H1 (cell line): ENCODE measurements at regions not wholly inside any gene's neighbourhood (a gene's known extent, or its start where the extent isn't known, plus 50 kb on each side); places are given as distances from the start of the nearest gene placed in this dataset.

Experiments
- CTCF ChIA-PET: fragments of 300-600 bp; sonication (Branson Sonifier 250); formaldehyde crosslinking; loops from one replicate; lab custom pipeline; 2021; ENCODE audit not compliant: partially characterized antibody; lab: Charles Lee
- POLR2A ChIA-PET: fragments of 300-600 bp; sonication (Branson Sonifier 250); formaldehyde crosslinking; loops from one replicate; lab custom pipeline; 2021; ENCODE audit warnings: inconsistent platforms; ENCODE audit not compliant: partially characterized antibody; lab: Charles Lee
- DNase-seq, 2 experiments: peaks; one replicate each; pipeline versions ENCODE4 v3.0.0 to v3.0.0-alpha.2; 2010 to 2022; ENCODE audit warnings: low spot score in 2 of 2, low read depth in 1 of 2, mixed read lengths in 1 of 2
- FAIRE-seq: peaks from 2 replicates; lab custom pipeline; 2011; peaks lifted over from hg19 to GRCh38; lab: Jason Lieb, UNC
- H2AFZ ChIP-seq: 2 replicates; pipeline ENCODE4 v1.8.1; 2012; ENCODE audit warnings: low read length, inconsistent platforms
- H2AK5ac ChIP-seq: 2 replicates; pipeline ENCODE4 v1.6.1; 2013; ENCODE audit warnings: low read depth, low read length
- H2BK120ac ChIP-seq: replicated peaks from 2 replicates; pipeline ENCODE3; 2013; ENCODE audit warnings: low read depth, low read length, inconsistent platforms
- H2BK12ac ChIP-seq: 2 replicates; pipeline ENCODE4 v1.6.1; 2013; ENCODE audit warnings: low read depth, low read length
- H2BK15ac ChIP-seq: 2 replicates; pipeline ENCODE4 v1.6.1; 2013; ENCODE audit warnings: low read length
- H2BK20ac ChIP-seq: 2 replicates; pipeline ENCODE4 v1.6.1; 2013; ENCODE audit warnings: low read length
- H2BK5ac ChIP-seq: 2 replicates; pipeline ENCODE4 v1.6.1; 2013; ENCODE audit warnings: low read depth, low read length
- H3K14ac ChIP-seq: 2 replicates; pipeline ENCODE4 v1.6.1; 2013; ENCODE audit warnings: inconsistent platforms; ENCODE audit not compliant: insufficient read length
- H3K18ac ChIP-seq: 2 replicates; pipeline ENCODE4 v1.6.1; 2013; ENCODE audit warnings: low read length; ENCODE audit errors: extremely low read depth
- H3K23ac ChIP-seq: 2 replicates; pipeline ENCODE4 v1.6.1; 2013; ENCODE audit warnings: inconsistent platforms; ENCODE audit not compliant: insufficient read length
- H3K23me2 ChIP-seq: 2 replicates; pipeline ENCODE4 v1.6.1; 2013; ENCODE audit warnings: low read depth, low read length
- H3K27ac ChIP-seq: 2 replicates; pipeline ENCODE4 v1.6.1; 2011; ENCODE audit warnings: low read depth, low read length, inconsistent platforms
- H3K27me3 ChIP-seq, 4 experiments: replicated peaks in 1 of 4; 1 replicate in 1 of 4; 2 replicates in 3 of 4; pipeline versions ENCODE4 v1.6.1 to v1.8.1; 2011 to 2013; ENCODE audit warnings: low read length in 3 of 4, mild to moderate bottlenecking in 3 of 4, inconsistent platforms in 2 of 4, mixed read lengths in 2 of 4, moderate library complexity in 1 of 4; ENCODE audit not compliant: control insufficient read depth in 3 of 4, insufficient read depth in 3 of 4; ENCODE audit errors: extremely low read depth in 1 of 4
- H3K36me3 ChIP-seq, 4 experiments: 2 replicates each; pipeline versions ENCODE4 v1.6.1 to v1.8.1; 2011 to 2013; ENCODE audit warnings: mild to moderate bottlenecking in 4 of 4, low read length in 3 of 4, moderate library complexity in 2 of 4, control low read depth in 1 of 4, inconsistent platforms in 1 of 4; ENCODE audit not compliant: insufficient read depth in 4 of 4, control insufficient read depth in 2 of 4
- H3K4ac ChIP-seq: replicated peaks from 2 replicates; pipeline ENCODE3; 2013; ENCODE audit warnings: low read length, low read depth, mixed read lengths, inconsistent platforms; ENCODE audit not compliant: insufficient read length
- H3K4me1 ChIP-seq, 4 experiments: replicated peaks in 1 of 4; 1 replicate in 1 of 4; 2 replicates in 3 of 4; pipeline versions ENCODE4 v1.6.1 to v1.8.1; 2011 to 2013; ENCODE audit warnings: low read length in 3 of 4, inconsistent platforms in 2 of 4, mixed read lengths in 1 of 4; ENCODE audit not compliant: insufficient read depth in 4 of 4, control insufficient read depth in 3 of 4
- H3K4me2 ChIP-seq, 2 experiments: 2 replicates each; pipeline versions ENCODE4 v1.6.1 to v1.8.1; 2011 to 2013; ENCODE audit warnings: low read depth in 2 of 2, low read length in 2 of 2, control low read depth in 1 of 2, inconsistent platforms in 1 of 2, mild to moderate bottlenecking in 1 of 2; ENCODE audit not compliant: insufficient read depth in 1 of 2
- H3K4me3 ChIP-seq, 4 experiments: fragments of 200-600, 300-600 bp in 1 of 4; sonication (generic), shearing (Covaris generic), sonication (Bioruptor Twin) in 1 of 4; 2 replicates each; pipeline versions ENCODE4 v1.5.1 to v1.8.1; 2011 to 2016; ENCODE audit warnings: low read length in 4 of 4, low read depth in 3 of 4, control low read depth in 2 of 4, inconsistent platforms in 2 of 4, mild to moderate bottlenecking in 2 of 4, mixed read lengths in 1 of 4, moderate library complexity in 1 of 4; ENCODE audit not compliant: insufficient read depth in 2 of 4; ENCODE audit errors: extremely low read depth in 1 of 4
- H3K56ac ChIP-seq: replicated peaks from 2 replicates; pipeline ENCODE3; 2013; ENCODE audit warnings: low read depth, mild to moderate bottlenecking, mixed read lengths, low read length, inconsistent platforms; ENCODE audit not compliant: insufficient read length
- H3K79me1 ChIP-seq: 2 replicates; pipeline ENCODE4 v1.6.1; 2013; ENCODE audit warnings: low read depth, low read length, control low read depth
- H3K79me2 ChIP-seq, 2 experiments: 2 replicates each; pipeline versions ENCODE4 v1.6.1 to v1.8.1; 2012 to 2013; ENCODE audit warnings: low read length in 2 of 2, mild to moderate bottlenecking in 2 of 2, inconsistent platforms in 1 of 2; ENCODE audit not compliant: insufficient read depth in 2 of 2, control insufficient read depth in 1 of 2
- H3K9ac ChIP-seq, 4 experiments: replicated peaks in 1 of 4; 1 replicate in 1 of 4; 2 replicates in 3 of 4; pipeline versions ENCODE4 v1.6.1 to v1.8.1; 2011 to 2013; ENCODE audit warnings: low read depth in 3 of 4, low read length in 3 of 4, control low read depth in 2 of 4, mild to moderate bottlenecking in 2 of 4, moderate library complexity in 2 of 4, inconsistent platforms in 1 of 4; ENCODE audit errors: extremely low read depth in 1 of 4
- H3K9me3 ChIP-seq, 2 experiments: 2 replicates each; pipeline versions ENCODE4 v1.6.1 to v1.8.1; 2012 to 2013; ENCODE audit warnings: mild to moderate bottlenecking in 2 of 2, moderate library complexity in 2 of 2, control low read depth in 1 of 2, inconsistent platforms in 1 of 2, low read depth in 1 of 2, low read length in 1 of 2, mixed read lengths in 1 of 2; ENCODE audit not compliant: insufficient read depth in 2 of 2
- H4K20me1 ChIP-seq, 2 experiments: replicated peaks in 1 of 2; 2 replicates each; pipeline versions ENCODE3 to v1.8.1; 2011 to 2013; ENCODE audit warnings: inconsistent platforms in 2 of 2, low read length in 2 of 2, mild to moderate bottlenecking in 1 of 2; ENCODE audit not compliant: insufficient read depth in 2 of 2, control insufficient read depth in 1 of 2
- H4K5ac ChIP-seq: 2 replicates; pipeline ENCODE4 v1.6.1; 2013; ENCODE audit warnings: low read length, low read depth, mixed read lengths, inconsistent platforms; ENCODE audit not compliant: insufficient read length
- H4K8ac ChIP-seq: 2 replicates; pipeline ENCODE4 v1.8.0; 2013; ENCODE audit warnings: mild to moderate bottlenecking, moderate library complexity, low read length, inconsistent platforms; ENCODE audit not compliant: insufficient read depth; ENCODE audit errors: extremely low read depth
- H4K91ac ChIP-seq: replicated peaks from 2 replicates; pipeline ENCODE3; 2013; ENCODE audit warnings: low read length, mixed read lengths, inconsistent platforms; ENCODE audit not compliant: insufficient read length
- JUND ChIP-seq: IDR thresholded peaks from 2 replicates; pipeline ENCODE4 v1.6.1; 2011; ENCODE audit warnings: mild to moderate bottlenecking, improper control_type of control experiment, low read length
- RBBP5 ChIP-seq: IDR thresholded peaks from 2 replicates; pipeline ENCODE4 v1.7.1; 2012; ENCODE audit warnings: low read depth, mild to moderate bottlenecking, inconsistent platforms, low read length, moderate library complexity, borderline replicate concordance
- SP4 ChIP-seq: IDR thresholded peaks from 2 replicates; pipeline ENCODE4 v1.6.1; 2012; ENCODE audit warnings: low read length, inconsistent platforms
- SUZ12 ChIP-seq: fragments of 200-600 bp; sonication (generic); IDR thresholded peaks from 2 replicates; pipeline ENCODE4 v1.6.1; 2012; ENCODE audit warnings: mild to moderate bottlenecking, inconsistent platforms, low read length, moderate library complexity, mixed read lengths
- WGBS, 2 experiments: shearing (Covaris generic) in 1 of 2; methylation state at CpG; one replicate each; pipeline versions ENCODE4 v1.1.6 to v1.1.7; 2013 to 2015; ENCODE audit warnings: low lambda C conversion rate in 2 of 2, mixed read lengths in 2 of 2, inconsistent platforms in 1 of 2, low coverage in 1 of 2, missing lambda C conversion rate in 1 of 2; ENCODE audit not compliant: insufficient replicate concordance in 2 of 2, insufficient coverage in 1 of 2, insufficient read length in 1 of 2; ENCODE audit errors: extremely low coverage in 1 of 2, missing lambda C conversion rate in 1 of 2; 5-methylcytosine and 5-hydroxymethylcytosine counted together

- no peak overlapping the region for H2BK120ac ChIP-seq
- no peak overlapping the region for H2BK15ac ChIP-seq
- no peak overlapping the region for H2AFZ ChIP-seq
- 83% methylated on average over 5 of the region's 5 CpGs; no CpG with 5 or more reads in 1 of the 2 experiments for WGBS, 2 experiments
- no peaks in the 10 kb centered on the region for H3K79me1 ChIP-seq
- H3K56ac ChIP-seq: no peak overlapping the region
- no peak overlapping the region for H3K18ac ChIP-seq
- no peaks in the 10 kb centered on the region; a peak in 2 of 4 replicates for H3K9me3 ChIP-seq
- ChIA-PET CTCF (no interaction called here), POLR2A (no interaction called here)
- H3K4me2 ChIP-seq: no peak overlapping the region
- H2BK20ac ChIP-seq: no peak overlapping the region
- H4K8ac ChIP-seq: no peak overlapping the region
- H3K79me2 ChIP-seq: no peaks in the 10 kb centered on the region
- no peak overlapping the region for H3K27ac ChIP-seq
- H2BK5ac ChIP-seq: no peak overlapping the region
- H3K27me3 ChIP-seq: no peaks in the 10 kb centered on the region
- no peak overlapping the region for H4K91ac ChIP-seq
- H3K23me2 ChIP-seq: no peaks in the 10 kb centered on the region
- no peak for TF ChIP-seq SP4
- no peak for TF ChIP-seq RBBP5
- no peak for TF ChIP-seq JUND
- TF ChIP-seq SUZ12: no peak
- H2AK5ac ChIP-seq: no peak overlapping the region
- H4K20me1 ChIP-seq: no peaks in the 10 kb centered on the region
- no peak overlapping the region for H3K4me3 ChIP-seq
- no peak overlapping the region for H3K4ac ChIP-seq
- H2BK12ac ChIP-seq: no peak overlapping the region
- no peak overlapping the region for H3K23ac ChIP-seq
- no peak for DNase-seq
- H3K36me3 ChIP-seq: no peaks in the 10 kb centered on the region
- no peak overlapping the region for H3K9ac ChIP-seq
- H3K4me1 ChIP-seq: peaks cover 0 to 4% (median 2%) of the 10 kb centered on the region in 4 experiments; a peak in 1 of 7 replicates
- no peak for FAIRE-seq
- H4K5ac ChIP-seq: no peak overlapping the region
- H3K14ac ChIP-seq: no peak overlapping the region
Measured at GRCh38 chr4:181013162-181013561, 1230.0 kb upstream of the TENM3 start.
